GM10266 (cell line): ENCODE measurements at regions not wholly inside any gene's neighbourhood (a gene's known extent, or its start where the extent isn't known, plus 50 kb on each side); places are given as distances from the start of the nearest gene placed in this dataset.

Experiments
- DNase-seq: peaks from one replicate; pipeline ENCODE4 v3.0.0; 2012; ENCODE audit errors: extremely low spot score
- CTCF ChIP-seq: IDR thresholded peaks from 2 replicates; pipeline ENCODE4 v1.5.1; 2012; ENCODE audit warnings: mild to moderate bottlenecking, low read depth; ENCODE audit not compliant: control insufficient read depth, insufficient read depth; ENCODE audit errors: missing control alignments

- TF ChIP-seq CTCF, result no peak
- DNase-seq, result no peak
These were observed 404.4 kb upstream of the CCDC196 start for GRCh38 chr14:66081594-66082376.

DNA sequence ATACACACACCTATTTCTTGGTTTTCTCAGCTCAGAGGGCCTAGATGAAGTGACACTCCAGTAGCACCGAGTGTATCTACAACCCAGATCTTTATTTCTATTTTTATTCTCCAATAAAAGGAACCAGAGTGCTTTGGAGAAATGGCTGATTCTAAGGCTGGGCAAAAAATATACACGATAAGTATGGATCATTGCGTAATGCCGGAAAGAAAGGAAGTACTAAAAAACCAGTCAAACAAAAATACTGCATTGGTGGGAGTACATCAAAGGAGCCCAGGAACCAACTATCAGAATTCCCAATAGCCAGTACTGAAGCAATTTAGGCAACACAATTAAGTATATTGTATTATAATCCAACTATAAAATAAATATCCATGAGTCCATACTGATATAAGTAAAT is 400.9 kb upstream of the CCDC196 start:
- DNase-seq, result no peak
- no peak for TF ChIP-seq CTCF

DNA sequence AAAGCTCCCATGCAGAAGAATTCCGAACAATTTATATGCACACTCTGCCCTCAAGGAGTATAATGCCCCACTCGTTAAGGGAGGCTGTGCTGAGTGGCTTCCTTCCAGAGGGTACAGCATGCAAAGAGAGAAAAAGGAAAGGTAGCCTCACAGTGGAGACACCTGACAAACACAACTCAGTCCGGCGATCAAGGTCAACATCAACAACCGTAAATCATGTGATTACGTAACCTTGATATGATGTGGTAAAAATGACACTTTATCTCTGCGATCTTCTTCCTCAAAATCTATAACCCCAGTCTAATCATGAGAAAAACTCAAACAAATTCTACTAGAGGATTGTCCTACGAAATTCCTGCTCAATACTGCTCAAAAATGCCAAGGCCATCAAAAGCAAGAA is 400.5 kb upstream of the CCDC196 start:
- no peak for DNase-seq
- TF ChIP-seq CTCF, result no peak

DNA sequence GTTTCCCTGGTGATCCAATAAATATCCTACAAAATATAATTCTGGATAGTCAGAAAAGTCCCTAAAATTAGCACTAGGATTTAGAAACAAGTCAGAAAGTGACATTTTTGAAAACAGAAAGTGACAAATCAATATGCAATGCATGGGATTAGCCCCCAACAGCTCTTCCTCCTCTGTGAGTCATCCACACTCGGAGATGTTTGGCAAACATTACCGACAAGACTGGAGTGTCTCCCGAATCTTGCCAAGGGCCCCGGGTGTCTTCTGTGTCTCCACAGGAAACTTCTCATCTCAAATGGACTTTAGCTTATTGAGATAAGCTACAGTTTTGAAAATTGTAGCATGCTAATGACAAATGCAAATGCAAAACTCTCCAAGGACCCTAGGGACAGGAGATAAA is 398.9 kb upstream of the CCDC196 start:
- no peak for TF ChIP-seq CTCF
- no peak for DNase-seq

- DNase-seq, result no peak
- TF ChIP-seq CTCF, result no peak
These were observed 397.5 kb upstream of the CCDC196 start for GRCh38 chr14:66088656-66089055.

GRCh38 chr14:66092206-66092605 is 394.0 kb upstream of the CCDC196 start:
- no peak for DNase-seq
- TF ChIP-seq CTCF, result no peak

GRCh38 chr14:66092748-66093147 is 393.4 kb upstream of the CCDC196 start:
- no peak for DNase-seq
- no peak for TF ChIP-seq CTCF
